IMR-90 (cell line): ENCODE measurements at regions not wholly inside any gene's neighbourhood (a gene's known extent, or its start where the extent isn't known, plus 50 kb on each side); places are given as distances from the start of the nearest gene placed in this dataset.

Experiments
- BHLHE40 ChIP-seq: fragments of 150-350 bp; IDR thresholded peaks from 2 replicates; pipeline ENCODE4 v1.6.1; 2016; ENCODE audit warnings: mild to moderate bottlenecking, low read depth, low read length
- CHD1 ChIP-seq: IDR thresholded peaks from 2 replicates; pipeline ENCODE4 v1.6.1; 2012; ENCODE audit warnings: low read depth, low read length, improper control_type of control experiment
- CTCF ChIP-seq: conservative IDR thresholded peaks from 2 replicates; pipeline ENCODE4 v1.5.1; 2012; ENCODE audit warnings: mild to moderate bottlenecking, low read depth, low read length, improper control_type of control experiment
- FOS ChIP-seq: fragments of 150-350 bp; IDR thresholded peaks from 2 replicates; pipeline ENCODE4 v1.6.1; 2016; ENCODE audit warnings: low read depth, low read length
- MAFK ChIP-seq: IDR thresholded peaks from 2 replicates; pipeline ENCODE4 v1.6.1; 2012; ENCODE audit warnings: low read depth, low read length, improper control_type of control experiment
- POLR2A ChIP-seq: IDR thresholded peaks from 2 replicates; pipeline ENCODE4 v1.6.1; 2012; ENCODE audit warnings: mild to moderate bottlenecking, low read depth, low read length
- RAD21 ChIP-seq: IDR thresholded peaks from 2 replicates; pipeline ENCODE4 v1.6.1; 2012; ENCODE audit warnings: low read length, improper control_type of control experiment
- SMC3 ChIP-seq: fragments of 150-350 bp; IDR thresholded peaks from 2 replicates; pipeline ENCODE4 v1.6.1; 2016; ENCODE audit warnings: low read depth, mild to moderate bottlenecking, antibody characterized with exemption, low read length, moderate library complexity

GRCh38 chr13:74219566-74219965 lies 85.4 kb upstream of the KLF12 start:
- TF ChIP-seq CTCF (no peak), FOS (no peak), SMC3 (no peak), POLR2A (no peak), BHLHE40 (no peak), RAD21 (no peak), MAFK (no peak), CHD1 (no peak)
